SK-N-SH (cell line): ENCODE measurements at regions not wholly inside any gene's neighbourhood (a gene's known extent, or its start where the extent isn't known, plus 50 kb on each side); places are given as distances from the start of the nearest gene placed in this dataset.

Experiments used
- CTCF ChIA-PET: fragments of 300-600, 350-600 bp; formaldehyde crosslinking; extraction: SDS; loops from one replicate; lab custom pipeline; 2021; lab: Yijun Ruan, JAX
- POLR2A ChIA-PET: fragments of 350-600 bp; sonication (Branson Sonifier 250); formaldehyde crosslinking; extraction: SDS; loops from one replicate; lab custom pipeline; 2020; ENCODE audit warnings: antibody characterized with exemption, inconsistent platforms; lab: Yijun Ruan, JAX
- DNase-seq: peaks from one replicate; pipeline ENCODE4 v3.0.0; 2012
- H2AFZ ChIP-seq: fragments of 200-600 bp; sonication (generic); 2 replicates; pipeline ENCODE4 v1.8.1; 2016; ENCODE audit warnings: antibody characterized with exemption, mild to moderate bottlenecking, low read depth
- H3F3A ChIP-seq: fragments of 200-600 bp; sonication (generic); replicated peaks from 2 replicates; pipeline ENCODE3; 2016; ENCODE audit warnings: antibody characterized with exemption, mild to moderate bottlenecking; ENCODE audit not compliant: insufficient read depth
- H3K27ac ChIP-seq, 2 experiments: fragments of 200-500 bp in 1 of 2; fragments of 200-600 bp in 1 of 2; sonication (Bioruptor generic) in 1 of 2; sonication (generic), shearing (Covaris generic) in 1 of 2; 2 replicates each; pipeline versions ENCODE4 v1.5.1 to v1.6.1; 2014 to 2016; ENCODE audit warnings: low read depth in 2 of 2, inconsistent platforms in 1 of 2, low read length in 1 of 2, mild to moderate bottlenecking in 1 of 2, mixed read lengths in 1 of 2
- H3K27me3 ChIP-seq: fragments of 200-600 bp; sonication (generic), shearing (Covaris generic); 2 replicates; pipeline ENCODE4 v1.6.1; 2016; ENCODE audit warnings: mixed run types; ENCODE audit not compliant: insufficient read depth
- H3K36me3 ChIP-seq, 2 experiments: fragments of 200-500 bp in 1 of 2; fragments of 200-600 bp in 1 of 2; sonication (Bioruptor generic) in 1 of 2; sonication (generic) in 1 of 2; replicated peaks in 1 of 2; 2 replicates each; pipeline versions ENCODE3 to v1.5.1; 2014 to 2016; ENCODE audit warnings: low read length in 1 of 2, mild to moderate bottlenecking in 1 of 2; ENCODE audit not compliant: insufficient read depth in 2 of 2, control insufficient read depth in 1 of 2
- H3K4me1 ChIP-seq, 2 experiments: fragments of 200-500 bp in 1 of 2; fragments of 200-600 bp in 1 of 2; sonication (Bioruptor generic) in 1 of 2; sonication (generic), shearing (Covaris generic) in 1 of 2; 2 replicates each; pipeline versions ENCODE4 v1.5.1 to v1.6.1; 2014 to 2016; ENCODE audit warnings: low read depth in 1 of 2, low read length in 1 of 2, mixed run types in 1 of 2; ENCODE audit not compliant: insufficient read depth in 2 of 2, control insufficient read depth in 1 of 2
- H3K4me2 ChIP-seq: fragments of 200-600 bp; sonication (generic), shearing (Covaris generic); 2 replicates; pipeline ENCODE4 v1.6.1; 2017; ENCODE audit warnings: mixed run types
- H3K4me3 ChIP-seq, 2 experiments: fragments of 200-500 bp in 1 of 2; fragments of 200-600 bp in 1 of 2; sonication (Bioruptor generic) in 1 of 2; sonication (generic), shearing (Covaris generic) in 1 of 2; 2 replicates each; pipeline versions ENCODE4 v1.5.1 to v1.8.1; 2014 to 2016; ENCODE audit warnings: low read depth in 2 of 2, inconsistent platforms in 1 of 2, low read length in 1 of 2, mild to moderate bottlenecking in 1 of 2, mixed read lengths in 1 of 2, moderate library complexity in 1 of 2
- H3K79me2 ChIP-seq: fragments of 200-600 bp; sonication (generic); 2 replicates; pipeline ENCODE4 v1.8.1; 2017; ENCODE audit warnings: mild to moderate bottlenecking; ENCODE audit not compliant: insufficient read depth
- H3K9ac ChIP-seq: fragments of 200-600 bp; sonication (generic); 2 replicates; pipeline ENCODE4 v1.6.1; 2017; ENCODE audit warnings: mixed run types
- H3K9me2 ChIP-seq: fragments of 200-600 bp; sonication (generic); 2 replicates; pipeline ENCODE4 v1.6.1; 2017; ENCODE audit warnings: mixed run types
- H3K9me3 ChIP-seq: fragments of 200-600 bp; sonication (generic); 2 replicates; pipeline ENCODE4 v1.6.1; 2017; ENCODE audit warnings: mixed run types, mild to moderate bottlenecking, moderate library complexity
- H4K20me1 ChIP-seq: fragments of 200-600 bp; sonication (generic); 2 replicates; pipeline ENCODE4 v1.6.1; 2017; ENCODE audit warnings: mild to moderate bottlenecking, mixed run types; ENCODE audit not compliant: insufficient read depth
- CTCF ChIP-seq: fragments of 200-600 bp; sonication (generic); IDR thresholded peaks from 2 replicates; pipeline ENCODE4 v1.6.1; 2017; ENCODE audit warnings: antibody characterized with exemption, mild to moderate bottlenecking, moderate library complexity
- FOXJ3 ChIP-seq: sonication (generic); formaldehyde crosslinking; IDR thresholded peaks from 2 replicates; pipeline ENCODE4 v1.5.1; 2020; ENCODE audit warnings: mild to moderate bottlenecking, missing genetic modification reagents
- FOXM1 ChIP-seq: IDR thresholded peaks from 2 replicates; pipeline ENCODE4 v1.4.0; 2012; ENCODE audit warnings: low read depth, mild to moderate bottlenecking
- GATA2 ChIP-seq: sonication (generic); formaldehyde crosslinking; IDR thresholded peaks from 2 replicates; pipeline ENCODE4 v1.5.0; 2020; ENCODE audit warnings: mild to moderate bottlenecking, missing genetic modification reagents
- MAX ChIP-seq: IDR thresholded peaks from 2 replicates; pipeline ENCODE4 v1.4.0; 2012; ENCODE audit warnings: low read depth
- MXI1 ChIP-seq: IDR thresholded peaks from 2 replicates; pipeline ENCODE4 v1.6.1; 2012; ENCODE audit warnings: mild to moderate bottlenecking, low read depth, low read length, improper control_type of control experiment
- RAD21 ChIP-seq: IDR thresholded peaks from 2 replicates; pipeline ENCODE4 v1.6.1; 2012; ENCODE audit warnings: mild to moderate bottlenecking, low read length
- RFX5 ChIP-seq: IDR thresholded peaks from 2 replicates; pipeline ENCODE4 v1.6.1; 2012; ENCODE audit warnings: mild to moderate bottlenecking, improper control_type of control experiment, low read length
- RXRA ChIP-seq: IDR thresholded peaks from 2 replicates; pipeline ENCODE4 v1.4.0; 2012; ENCODE audit warnings: low read depth, mild to moderate bottlenecking, borderline replicate concordance
- SMC3 ChIP-seq: IDR thresholded peaks from 2 replicates; pipeline ENCODE4 v1.6.1; 2012; ENCODE audit warnings: low read depth, low read length, improper control_type of control experiment
- TCF12 ChIP-seq: IDR thresholded peaks from 2 replicates; pipeline ENCODE4 v1.4.0; 2012
- USF2 ChIP-seq: fragments of 150-350 bp; IDR thresholded peaks from 2 replicates; pipeline ENCODE4 v1.6.1; 2017; ENCODE audit warnings: antibody characterized with exemption, low read length, low read depth, borderline replicate concordance
- YY1 ChIP-seq: IDR thresholded peaks from 2 replicates; pipeline ENCODE4 v1.4.0; 2012; ENCODE audit warnings: low read depth, mild to moderate bottlenecking
- ZBTB33 ChIP-seq: IDR thresholded peaks from 2 replicates; pipeline ENCODE4 v1.4.0; 2012; ENCODE audit warnings: low read depth, borderline replicate concordance
- WGBS: methylation state at CpG from one replicate; pipeline ENCODE4 v1.1.6; 2017; ENCODE audit warnings: low lambda C conversion rate; 5-methylcytosine and 5-hydroxymethylcytosine counted together

GRCh38 chr1:115215703-115216521 is 122.1 kb downstream of the NGF start:
- 94% methylated on average over 4 of the region's 4 CpGs for WGBS
- DNase-seq: no peak
- POLR2A ChIA-PET: no interaction called here
- Histone ChIP-seq H3K27ac (peak overlapping the region in 1 of 2 experiments; percentile 53; a peak in 2 of 4 replicates), H3K79me2 (no peaks in the 10 kb centered on the region), H3K4me1 (peaks cover 0 to 7% of the 10 kb centered on the region in 2 experiments; a peak in 1 of 4 replicates), H3F3A (peaks cover 4% of the 10 kb centered on the region), H3K4me3 (no peak overlapping the region), H3K27me3 (no peaks in the 10 kb centered on the region), H3K4me2 (no peak overlapping the region), H3K9me2 (no peaks in the 10 kb centered on the region), H4K20me1 (no peaks in the 10 kb centered on the region), H3K36me3 (no peaks in the 10 kb centered on the region), H3K9ac (no peak overlapping the region; the same call in 1 of the 2 replicates), H2AFZ (no peak overlapping the region), H3K9me3 (no peaks in the 10 kb centered on the region)
- CTCF ChIA-PET: interaction anchor here (0.7 kb wide), 1 partner anchor 21 kb away, joined by 3 read pairs; no protein-coding TSS in a partner anchor
- TF ChIP-seq RFX5 (no peak), ZBTB33 (no peak), USF2 (no peak), RAD21 (no peak), TCF12 (no peak), CTCF (no peak), YY1 (no peak), MAX (no peak), FOXM1 (no peak), GATA2 (no peak), FOXJ3 (no peak), SMC3 (no peak), MXI1 (no peak), RXRA (no peak)
